Smooth muscle cell (in vitro differentiated cells): ENCODE measurements at regions not wholly inside any gene's neighbourhood (a gene's known extent, or its start where the extent isn't known, plus 50 kb on each side); places are given as distances from the start of the nearest gene placed in this dataset.

Experiments
- DNase-seq: peaks from one replicate; lab custom pipeline; 2025; ENCODE audit not compliant: unreplicated experiment; lab: John Stamatoyannopoulos, UW
- H2AFZ ChIP-seq: fragments of 200-600 bp; sonication (generic); 2 replicates; pipeline ENCODE4 v1.6.0; 2016; ENCODE audit warnings: antibody characterized with exemption, low read depth, mild to moderate bottlenecking
- H3F3A ChIP-seq: fragments of 200-600 bp; sonication (generic); 2 replicates; pipeline ENCODE4 v1.6.0; 2017; ENCODE audit warnings: antibody characterized with exemption, low read depth
- H3K27ac ChIP-seq: fragments of 200-600 bp; sonication (generic); 2 replicates; pipeline ENCODE4 v1.5.1; 2016; ENCODE audit warnings: low read depth, mild to moderate bottlenecking
- H3K27me3 ChIP-seq: fragments of 200-600 bp; sonication (generic); 2 replicates; pipeline ENCODE4 v1.6.1; 2016; ENCODE audit warnings: low read depth, mild to moderate bottlenecking
- H3K36me3 ChIP-seq: fragments of 200-600 bp; sonication (generic); 2 replicates; pipeline ENCODE4 v1.5.1; 2016; ENCODE audit warnings: low read depth
- H3K4me1 ChIP-seq: fragments of 200-600 bp; sonication (generic); 2 replicates; pipeline ENCODE4 v1.5.1; 2016; ENCODE audit warnings: low read depth
- H3K4me2 ChIP-seq: fragments of 200-600 bp; sonication (generic); 2 replicates; pipeline ENCODE4 v1.6.0; 2016; ENCODE audit warnings: mild to moderate bottlenecking
- H3K4me3 ChIP-seq: fragments of 200-600 bp; sonication (generic); 2 replicates; pipeline ENCODE4 v1.5.1; 2016; ENCODE audit warnings: mild to moderate bottlenecking
- H3K79me2 ChIP-seq: fragments of 200-600 bp; sonication (generic); 2 replicates; pipeline ENCODE4 v1.6.0; 2016; ENCODE audit warnings: low read depth, mild to moderate bottlenecking
- H3K9ac ChIP-seq: fragments of 200-600 bp; sonication (generic); 2 replicates; pipeline ENCODE4 v1.6.0; 2016; ENCODE audit warnings: low read depth
- H3K9me3 ChIP-seq: fragments of 200-600 bp; sonication (generic); replicated peaks from 2 replicates; pipeline ENCODE4 v1.5.1; 2016; ENCODE audit warnings: low read depth
- H4K20me1 ChIP-seq: fragments of 200-600 bp; sonication (generic); 2 replicates; pipeline ENCODE4 v1.6.0; 2016; ENCODE audit warnings: low read depth
- WGBS: methylation state at CpG from one replicate; pipeline ENCODE4 v1.1.7; 2016; ENCODE audit warnings: low lambda C conversion rate; 5-methylcytosine and 5-hydroxymethylcytosine counted together
- TF ChIP-seq, protein P1 (sequence below): fragments of 200-600 bp; sonication (generic); IDR thresholded peaks from 2 replicates; pipeline ENCODE4 v1.5.1; 2017; ENCODE audit warnings: borderline replicate concordance, mild to moderate bottlenecking, antibody characterized with exemption; ENCODE audit not compliant: insufficient read depth, poor library complexity, severe bottlenecking

GRCh38 chr17:34059423-34060220, 195.5 kb upstream of the CCL2 start:
- H3K4me2 ChIP-seq = no peak overlapping the region
- no peaks in the 10 kb centered on the region for H3K36me3 ChIP-seq
- no peak overlapping the region for H3K9ac ChIP-seq
- WGBS = 90% methylated on average over 10 of the region's 10 CpGs
- TF ChIP-seq, protein P1, sequence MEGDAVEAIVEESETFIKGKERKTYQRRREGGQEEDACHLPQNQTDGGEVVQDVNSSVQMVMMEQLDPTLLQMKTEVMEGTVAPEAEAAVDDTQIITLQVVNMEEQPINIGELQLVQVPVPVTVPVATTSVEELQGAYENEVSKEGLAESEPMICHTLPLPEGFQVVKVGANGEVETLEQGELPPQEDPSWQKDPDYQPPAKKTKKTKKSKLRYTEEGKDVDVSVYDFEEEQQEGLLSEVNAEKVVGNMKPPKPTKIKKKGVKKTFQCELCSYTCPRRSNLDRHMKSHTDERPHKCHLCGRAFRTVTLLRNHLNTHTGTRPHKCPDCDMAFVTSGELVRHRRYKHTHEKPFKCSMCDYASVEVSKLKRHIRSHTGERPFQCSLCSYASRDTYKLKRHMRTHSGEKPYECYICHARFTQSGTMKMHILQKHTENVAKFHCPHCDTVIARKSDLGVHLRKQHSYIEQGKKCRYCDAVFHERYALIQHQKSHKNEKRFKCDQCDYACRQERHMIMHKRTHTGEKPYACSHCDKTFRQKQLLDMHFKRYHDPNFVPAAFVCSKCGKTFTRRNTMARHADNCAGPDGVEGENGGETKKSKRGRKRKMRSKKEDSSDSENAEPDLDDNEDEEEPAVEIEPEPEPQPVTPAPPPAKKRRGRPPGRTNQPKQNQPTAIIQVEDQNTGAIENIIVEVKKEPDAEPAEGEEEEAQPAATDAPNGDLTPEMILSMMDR = no peak
- no peaks in the 10 kb centered on the region for H3K4me1 ChIP-seq
- H3K79me2 ChIP-seq = no peaks in the 10 kb centered on the region
- H3K4me3 ChIP-seq = no peak overlapping the region
- DNase-seq = no peak
- no peak overlapping the region for H2AFZ ChIP-seq
- H3F3A ChIP-seq = no peaks in the 10 kb centered on the region
- H4K20me1 ChIP-seq = no peaks in the 10 kb centered on the region
- no peak overlapping the region for H3K27ac ChIP-seq
- no peaks in the 10 kb centered on the region for H3K9me3 ChIP-seq
- peaks cover 10% of the 10 kb centered on the region for H3K27me3 ChIP-seq

- TF ChIP-seq, protein P1 = no peak
- H4K20me1 ChIP-seq = no peaks in the 10 kb centered on the region
- DNase-seq = no peak
- H3K27ac ChIP-seq = no peak overlapping the region
- no peaks in the 10 kb centered on the region for H3F3A ChIP-seq
- no peak overlapping the region for H3K4me2 ChIP-seq
- no peaks in the 10 kb centered on the region for H3K27me3 ChIP-seq
- H3K36me3 ChIP-seq = no peaks in the 10 kb centered on the region
- no peak overlapping the region for H3K4me3 ChIP-seq
- 87% methylated on average over 3 of the region's 3 CpGs for WGBS
- H3K79me2 ChIP-seq = no peaks in the 10 kb centered on the region
- no peak overlapping the region for H2AFZ ChIP-seq
- H3K9me3 ChIP-seq = no peaks in the 10 kb centered on the region
- no peak overlapping the region for H3K9ac ChIP-seq
- H3K4me1 ChIP-seq = no peaks in the 10 kb centered on the region
Observed at GRCh38 chr17:34066528-34066927, 188.6 kb upstream of the CCL2 start.

GRCh38 chr17:34067011-34067410, 188.1 kb upstream of the CCL2 start:
- WGBS = 92% methylated on average over 2 of the region's 2 CpGs
- Histone ChIP-seq H3K27me3 (no peaks in the 10 kb centered on the region), H3K9ac (no peak overlapping the region), H3K4me2 (no peak overlapping the region), H3F3A (no peaks in the 10 kb centered on the region), H2AFZ (no peak overlapping the region), H3K9me3 (no peaks in the 10 kb centered on the region), H3K4me3 (no peak overlapping the region), H3K4me1 (no peaks in the 10 kb centered on the region), H4K20me1 (no peaks in the 10 kb centered on the region), H3K36me3 (no peaks in the 10 kb centered on the region), H3K27ac (no peak overlapping the region), H3K79me2 (no peaks in the 10 kb centered on the region)
- DNase-seq = no peak
- TF ChIP-seq, protein P1 = no peak

DNA sequence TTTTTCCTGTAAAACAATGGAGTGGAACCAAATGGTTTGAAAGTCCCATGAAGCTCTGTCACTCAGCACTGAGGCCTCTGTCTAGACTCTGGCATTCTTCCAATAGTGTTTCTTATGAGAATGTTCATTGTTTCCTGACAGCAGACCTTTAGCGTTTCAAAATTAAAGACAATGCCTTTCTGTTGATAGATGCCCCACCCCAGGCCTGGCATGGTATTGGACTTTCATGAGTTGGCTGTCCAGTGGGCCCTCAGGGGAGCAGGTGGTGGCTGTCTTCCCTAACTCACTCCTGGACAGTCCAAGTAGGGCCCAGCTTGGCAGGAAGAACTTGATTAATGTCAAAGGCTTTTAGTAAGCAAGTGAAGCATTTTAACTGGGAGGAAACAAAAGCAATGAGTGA, 186.5 kb upstream of the CCL2 start:
- Histone ChIP-seq H3K36me3 (no peaks in the 10 kb centered on the region), H3K9ac (no peak overlapping the region), H3K27me3 (no peaks in the 10 kb centered on the region), H4K20me1 (no peaks in the 10 kb centered on the region), H2AFZ (no peak overlapping the region), H3K79me2 (no peaks in the 10 kb centered on the region), H3K4me1 (no peaks in the 10 kb centered on the region), H3F3A (no peaks in the 10 kb centered on the region), H3K4me3 (no peak overlapping the region), H3K4me2 (no peak overlapping the region), H3K9me3 (no peaks in the 10 kb centered on the region), H3K27ac (no peak overlapping the region)
- TF ChIP-seq, protein P1 = no peak
- no peak for DNase-seq
- WGBS = 96% methylated on average over 1 of the region's 1 CpG
